ENCODE measurements at regions not wholly inside any gene's neighbourhood (a gene's known extent, or its start where the extent isn't known, plus 50 kb on each side); places are given as distances from the start of the nearest gene placed in this dataset.

GRCh38 chr1:38360807-38361206, 314.2 kb upstream of the POU3F1 start:
- TF ChIP-seq POLR2AphosphoS5 (IDR thresholded peaks at IDR 0.05) (no peak), POLR2A (IDR thresholded peaks at IDR 0.05) (no peak)
- TF ChIP-seq, protein P1, sequence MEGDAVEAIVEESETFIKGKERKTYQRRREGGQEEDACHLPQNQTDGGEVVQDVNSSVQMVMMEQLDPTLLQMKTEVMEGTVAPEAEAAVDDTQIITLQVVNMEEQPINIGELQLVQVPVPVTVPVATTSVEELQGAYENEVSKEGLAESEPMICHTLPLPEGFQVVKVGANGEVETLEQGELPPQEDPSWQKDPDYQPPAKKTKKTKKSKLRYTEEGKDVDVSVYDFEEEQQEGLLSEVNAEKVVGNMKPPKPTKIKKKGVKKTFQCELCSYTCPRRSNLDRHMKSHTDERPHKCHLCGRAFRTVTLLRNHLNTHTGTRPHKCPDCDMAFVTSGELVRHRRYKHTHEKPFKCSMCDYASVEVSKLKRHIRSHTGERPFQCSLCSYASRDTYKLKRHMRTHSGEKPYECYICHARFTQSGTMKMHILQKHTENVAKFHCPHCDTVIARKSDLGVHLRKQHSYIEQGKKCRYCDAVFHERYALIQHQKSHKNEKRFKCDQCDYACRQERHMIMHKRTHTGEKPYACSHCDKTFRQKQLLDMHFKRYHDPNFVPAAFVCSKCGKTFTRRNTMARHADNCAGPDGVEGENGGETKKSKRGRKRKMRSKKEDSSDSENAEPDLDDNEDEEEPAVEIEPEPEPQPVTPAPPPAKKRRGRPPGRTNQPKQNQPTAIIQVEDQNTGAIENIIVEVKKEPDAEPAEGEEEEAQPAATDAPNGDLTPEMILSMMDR (IDR thresholded peaks at IDR 0.05): no peak

All from breast epithelium (tissue), 3 donors.